GM12801 (cell line): ENCODE measurements at regions not wholly inside any gene's neighbourhood (a gene's known extent, or its start where the extent isn't known, plus 50 kb on each side); places are given as distances from the start of the nearest gene placed in this dataset.

Source experiments
- CTCF ChIP-seq: IDR thresholded peaks from one replicate; pipeline ENCODE4 v1.5.1; 2011; ENCODE audit warnings: control low read depth; ENCODE audit not compliant: insufficient read length; ENCODE audit errors: extremely low read depth

- TF ChIP-seq CTCF: no peak
These were observed 488.4 kb upstream of the ADGRL2 start for GRCh38 chr1:81312272-81312754.

GRCh38 chr1:81310250-81310649 is 490.5 kb upstream of the ADGRL2 start:
- TF ChIP-seq CTCF: no peak

- no peak for TF ChIP-seq CTCF
These were observed 492.5 kb upstream of the ADGRL2 start for GRCh38 chr1:81308191-81308590.

GRCh38 chr1:81307786-81308185 is 492.9 kb upstream of the ADGRL2 start:
- no peak for TF ChIP-seq CTCF

- no peak for TF ChIP-seq CTCF
These were observed 494.7 kb upstream of the ADGRL2 start for GRCh38 chr1:81305997-81306452.

GRCh38 chr1:81304187-81304586 is 496.5 kb upstream of the ADGRL2 start:
- no peak for TF ChIP-seq CTCF

- no peak for TF ChIP-seq CTCF
These were observed 500.8 kb upstream of the ADGRL2 start for GRCh38 chr1:81299892-81300291.

- no peak for TF ChIP-seq CTCF
These were observed 502.5 kb upstream of the ADGRL2 start for GRCh38 chr1:81298266-81298665.
